ENCODE measurements at regions not wholly inside any gene's neighbourhood (a gene's known extent, or its start where the extent isn't known, plus 50 kb on each side); places are given as distances from the start of the nearest gene placed in this dataset.
"Not testable (repeated sequence)": the region's sequence is repeated elsewhere in the genome, so short reads cannot be mapped to it uniquely, and the experiment has no call there.

DNA sequence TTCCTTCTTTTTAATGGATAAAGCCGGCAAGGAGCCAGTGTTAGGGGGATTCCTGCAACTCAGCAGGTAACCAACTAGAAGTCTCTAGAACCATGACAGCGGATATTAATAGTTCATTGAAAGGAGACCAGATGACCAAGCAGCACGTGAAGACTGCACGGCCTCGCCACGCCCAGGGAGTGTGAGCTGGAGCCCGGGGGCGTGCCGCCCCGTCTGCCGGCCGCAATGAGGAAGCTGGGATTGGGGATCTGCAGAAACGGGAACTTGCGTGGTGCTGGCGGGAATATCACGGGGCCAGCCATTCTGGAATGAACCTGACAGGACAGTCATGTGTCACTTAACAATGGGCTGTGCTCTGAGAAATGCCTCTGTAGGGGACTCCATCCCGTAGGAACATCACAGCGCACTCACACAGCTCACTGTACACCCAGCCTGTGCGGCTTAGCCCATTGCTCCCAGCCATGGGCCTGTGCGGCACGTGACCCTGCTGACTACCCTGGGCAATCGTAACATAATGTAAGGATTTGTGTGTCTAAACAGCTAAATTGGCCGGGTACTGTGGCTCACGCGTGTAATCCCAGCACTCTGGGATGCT is 4092.8 kb upstream of the TPTE start:
- DNase-seq (ENCODE audit: low read depth in 2 of 2, low spot score in 1 of 2): not testable (repeated sequence)

DNA sequence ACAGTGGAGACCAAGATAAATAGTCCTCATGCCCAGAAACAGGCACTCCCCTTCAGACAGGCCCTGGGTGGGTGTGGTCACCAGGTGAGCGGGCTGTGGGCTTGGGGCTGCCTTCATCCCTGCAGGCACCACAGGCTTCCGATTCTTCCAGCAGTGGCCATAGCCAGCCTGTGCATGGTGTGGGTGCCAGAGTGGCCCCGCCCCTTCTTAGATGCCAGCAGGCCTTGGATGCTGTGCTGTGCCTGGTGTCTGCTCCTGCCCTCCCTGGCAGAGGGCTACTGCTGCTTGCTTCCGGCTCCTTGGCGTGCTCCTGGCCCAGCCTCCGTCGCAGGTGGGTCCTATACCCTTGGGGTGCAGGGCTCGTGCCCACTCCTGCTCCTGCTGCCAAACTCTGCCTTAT is 4091.5 kb upstream of the TPTE start:
- not testable (repeated sequence) for DNase-seq (ENCODE audit: low read depth in 2 of 2, low spot score in 1 of 2)

DNA sequence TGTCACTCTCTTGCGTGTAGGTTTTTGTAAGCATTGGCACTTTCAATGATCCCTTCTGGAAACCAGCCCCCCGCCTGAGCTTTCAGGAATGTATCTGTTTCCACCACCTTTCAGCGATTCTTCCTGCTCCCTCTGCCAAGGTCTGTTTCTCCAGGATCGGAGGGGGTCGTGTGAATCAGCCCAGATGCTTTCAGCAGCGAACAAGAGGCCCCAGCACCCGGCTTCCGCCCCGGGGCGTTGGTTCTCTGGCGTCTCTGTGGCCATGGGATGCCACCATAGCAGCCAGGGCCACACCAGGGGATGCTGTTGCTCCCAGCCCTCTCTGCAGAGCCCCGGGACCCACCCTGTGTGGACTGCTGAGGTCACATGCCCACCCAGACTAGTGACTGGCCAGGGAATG is 4088.2 kb upstream of the TPTE start:
- not testable (repeated sequence) for DNase-seq (ENCODE audit: low read depth in 2 of 2, low spot score in 1 of 2)

DNA sequence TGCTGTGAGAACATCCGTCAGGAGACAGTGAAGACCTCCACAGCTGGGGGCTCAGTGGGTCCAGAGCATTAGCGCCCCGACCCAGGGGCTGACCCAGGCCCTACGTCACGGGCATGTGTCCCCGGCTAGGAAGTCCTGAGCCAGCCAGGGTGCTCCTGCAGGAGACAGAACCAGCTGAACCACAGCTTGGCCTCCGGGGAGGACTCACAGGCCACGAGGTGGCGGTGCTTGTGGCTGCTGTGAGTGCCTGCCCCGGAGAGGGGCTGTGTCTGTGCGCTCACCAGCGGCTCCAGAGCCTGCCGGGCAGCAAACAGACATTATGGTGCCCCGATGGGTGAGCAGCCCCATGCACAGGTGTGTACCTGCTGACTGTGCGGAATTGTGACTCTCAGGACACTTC is 4085.2 kb upstream of the TPTE start:
- DNase-seq (ENCODE audit: low read depth in 2 of 2, low spot score in 1 of 2): not testable (repeated sequence)

DNA sequence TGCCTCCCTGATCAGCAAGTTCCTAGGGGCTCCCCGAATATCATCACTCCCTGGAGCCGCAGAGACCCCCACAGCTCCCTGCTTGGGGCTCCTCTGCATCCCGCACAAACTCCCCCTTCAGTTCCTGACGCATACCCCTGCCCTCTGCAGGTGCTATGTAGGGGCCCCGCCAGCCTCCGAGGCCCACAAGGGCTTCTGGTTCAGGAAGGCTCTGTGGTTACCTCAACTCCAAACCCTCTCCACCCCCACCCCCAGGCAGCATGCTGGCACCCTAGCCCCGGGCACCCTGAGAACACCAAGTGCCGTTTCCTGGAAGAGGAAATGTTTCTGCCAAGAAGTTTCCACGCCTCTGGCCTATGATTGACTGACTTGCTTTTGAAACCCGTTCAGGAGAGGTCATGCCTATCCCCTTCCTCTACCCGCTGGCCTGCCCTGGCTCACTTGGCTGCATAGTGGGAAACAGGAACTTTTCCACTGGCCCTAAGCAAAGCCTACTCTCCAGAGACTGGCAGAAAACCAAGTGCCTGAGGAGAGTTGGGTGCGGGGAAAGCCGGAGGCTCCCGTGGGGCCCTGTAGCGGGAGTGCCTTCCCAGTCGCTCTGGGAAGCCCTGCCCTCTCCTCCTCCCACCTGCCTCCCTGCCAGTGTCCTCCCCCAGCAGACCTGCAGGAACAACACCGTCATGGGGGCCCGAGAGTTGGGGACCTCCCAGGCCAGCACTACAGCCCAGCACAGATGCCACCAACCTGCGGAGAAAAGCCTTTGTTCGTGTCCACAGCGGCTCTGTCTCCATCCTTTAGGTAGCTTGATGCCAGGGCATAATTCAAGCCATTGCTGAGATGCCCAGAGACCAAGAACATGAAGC is 4084.2 kb upstream of the TPTE start:
- DNase-seq (ENCODE audit: low read depth in 2 of 2, low spot score in 1 of 2): not testable (repeated sequence)

DNA sequence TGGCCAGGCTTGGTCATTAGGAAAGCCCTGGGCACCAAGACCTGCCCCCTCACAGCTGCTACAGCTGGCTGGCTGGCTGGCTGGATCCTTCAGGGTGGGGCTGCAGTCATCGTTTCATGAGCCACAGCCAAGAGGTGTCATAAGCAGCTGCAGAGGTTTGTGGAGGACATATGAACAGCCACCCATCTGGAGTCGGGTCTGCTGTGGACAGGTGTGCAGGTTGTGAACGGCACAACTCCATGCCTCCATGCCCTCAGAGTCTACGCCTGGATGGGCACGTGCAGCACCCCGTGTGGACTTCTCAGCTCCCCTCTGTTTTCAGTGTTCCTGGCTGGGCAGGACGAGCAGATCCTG is 4083.6 kb upstream of the TPTE start:
- DNase-seq (ENCODE audit: low read depth in 2 of 2, low spot score in 1 of 2): not testable (repeated sequence)

DNA sequence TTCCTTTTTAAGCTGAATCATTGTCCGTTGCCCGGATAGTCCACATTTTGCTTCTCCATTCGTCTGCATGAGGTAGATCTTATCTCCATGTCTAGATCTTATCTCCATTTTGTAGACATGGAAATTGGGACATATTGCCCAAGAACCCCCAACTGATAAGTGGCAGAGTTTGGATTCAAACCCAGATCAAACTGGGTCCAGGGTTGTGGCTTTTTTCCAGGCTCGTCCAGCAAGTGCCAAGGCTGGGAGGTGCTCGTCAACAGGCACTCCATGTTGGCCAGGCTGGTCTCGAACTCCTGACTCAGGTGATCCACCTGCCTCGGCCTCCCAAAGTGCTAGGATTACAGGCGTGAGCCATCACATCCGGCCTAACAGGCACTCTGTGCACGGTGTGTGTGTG is 4082.3 kb upstream of the TPTE start:
- DNase-seq (ENCODE audit: low read depth in 2 of 2, low spot score in 1 of 2): not testable (repeated sequence)

DNA sequence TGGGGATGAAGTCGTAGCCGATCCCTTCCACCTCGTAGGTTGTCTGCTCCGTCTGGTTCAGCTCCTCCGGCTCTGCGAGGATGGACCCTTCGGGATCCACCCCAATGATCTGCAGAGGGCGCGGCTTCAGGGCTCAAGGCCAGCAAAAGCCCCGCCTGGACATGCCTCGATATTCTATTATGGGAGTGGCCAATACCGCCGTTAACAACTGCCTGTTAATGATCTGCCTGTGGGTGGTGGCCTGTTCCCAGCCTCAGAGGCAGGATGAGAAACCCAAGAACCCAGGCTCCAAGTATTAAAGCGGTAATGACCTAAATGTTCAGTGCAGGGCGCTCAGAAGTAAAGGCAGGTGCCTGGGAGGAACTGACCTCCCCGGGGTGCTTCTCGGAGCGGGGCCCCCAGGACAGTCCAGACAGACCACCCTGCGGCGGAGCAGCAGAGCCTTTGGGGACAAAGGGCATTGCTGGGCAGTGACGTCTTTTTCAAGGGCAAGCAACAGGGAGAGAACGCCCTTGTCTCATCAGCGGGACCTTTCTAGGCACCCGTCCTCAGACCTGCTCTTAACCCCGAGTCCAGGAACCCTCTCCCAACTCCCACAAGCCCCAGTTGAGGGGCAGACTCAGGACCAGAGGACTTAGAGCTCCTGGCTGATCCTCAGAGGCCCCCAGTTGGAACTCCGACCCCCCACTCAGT is 4066.6 kb upstream of the TPTE start:
- not testable (repeated sequence) for DNase-seq (ENCODE audit: low read depth in 2 of 2, low spot score in 1 of 2)

DNA sequence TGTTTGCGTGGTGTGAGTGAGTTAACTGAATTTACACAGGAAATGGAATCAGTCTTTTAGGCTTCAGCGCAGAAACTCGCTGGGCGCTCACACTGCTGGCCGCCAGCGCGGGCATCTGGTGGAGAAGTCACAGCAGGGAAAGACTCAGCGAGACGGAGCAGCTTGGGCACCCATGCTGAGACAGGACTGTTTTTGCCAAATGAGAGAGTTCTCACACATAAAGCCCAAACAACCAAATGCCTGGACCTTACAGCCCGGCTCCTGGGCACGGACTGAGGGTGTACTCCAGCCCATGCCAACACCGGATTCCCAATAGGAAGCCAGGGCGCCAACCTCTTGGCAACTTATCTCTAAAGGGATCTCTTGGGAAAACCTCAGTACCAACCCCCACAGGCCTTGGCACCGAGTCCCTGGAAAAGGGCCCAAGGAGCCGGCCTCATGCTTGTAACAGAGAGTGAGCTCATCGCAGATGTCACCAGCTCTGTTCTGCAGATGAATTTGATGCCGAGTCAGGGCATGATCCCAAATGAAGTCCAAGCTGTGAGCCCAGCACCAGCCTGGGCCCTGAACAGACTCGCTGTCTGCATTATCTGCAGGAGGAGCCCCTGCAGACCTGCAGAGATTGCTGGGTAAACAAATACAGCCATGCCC is 4065.2 kb upstream of the TPTE start:
- DNase-seq (ENCODE audit: low read depth in 2 of 2, low spot score in 1 of 2): not testable (repeated sequence)

DNA sequence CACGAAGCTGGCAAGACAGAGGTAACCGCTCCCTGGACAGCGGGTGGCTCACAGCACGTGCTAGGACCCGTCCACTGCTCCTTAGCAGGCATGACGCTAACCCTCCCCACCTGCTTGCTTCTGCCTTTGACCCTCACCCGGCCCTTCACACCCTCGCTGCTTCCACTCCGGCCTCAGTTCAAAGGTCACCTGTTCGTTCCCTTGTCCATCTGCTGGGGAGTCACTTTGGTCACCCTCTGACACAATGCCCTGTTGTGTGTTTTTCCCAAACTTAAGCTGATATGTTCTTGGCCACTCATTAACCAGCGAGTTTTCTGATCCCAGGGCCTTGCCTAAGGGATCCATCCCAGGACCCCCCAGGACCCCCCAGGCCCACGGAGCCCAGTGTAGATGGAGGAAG is 4061.6 kb upstream of the TPTE start:
- DNase-seq (ENCODE audit: low read depth in 2 of 2, low spot score in 1 of 2): not testable (repeated sequence)

DNA sequence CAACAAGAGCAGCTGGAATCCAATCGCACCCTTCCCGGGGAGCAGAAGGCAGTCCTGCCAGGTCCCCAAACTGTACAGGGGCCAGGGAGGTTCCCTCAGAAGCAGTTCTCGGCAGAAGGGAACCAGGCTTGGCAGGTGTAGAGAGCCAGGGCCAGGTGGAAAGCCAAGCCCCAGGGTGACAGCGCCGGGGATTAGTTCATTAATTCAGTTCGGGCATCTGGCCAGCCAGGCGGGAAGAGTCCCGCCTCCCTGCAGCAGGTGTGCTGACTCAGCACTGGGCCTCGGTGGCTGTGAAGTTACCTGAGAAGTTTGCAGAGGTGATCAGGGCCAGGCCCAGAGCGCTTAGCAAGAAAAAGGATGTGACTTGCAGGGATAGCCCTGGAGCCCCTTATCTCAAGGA is 4060.0 kb upstream of the TPTE start:
- DNase-seq (ENCODE audit: low read depth in 2 of 2, low spot score in 1 of 2): not testable (repeated sequence)

DNA sequence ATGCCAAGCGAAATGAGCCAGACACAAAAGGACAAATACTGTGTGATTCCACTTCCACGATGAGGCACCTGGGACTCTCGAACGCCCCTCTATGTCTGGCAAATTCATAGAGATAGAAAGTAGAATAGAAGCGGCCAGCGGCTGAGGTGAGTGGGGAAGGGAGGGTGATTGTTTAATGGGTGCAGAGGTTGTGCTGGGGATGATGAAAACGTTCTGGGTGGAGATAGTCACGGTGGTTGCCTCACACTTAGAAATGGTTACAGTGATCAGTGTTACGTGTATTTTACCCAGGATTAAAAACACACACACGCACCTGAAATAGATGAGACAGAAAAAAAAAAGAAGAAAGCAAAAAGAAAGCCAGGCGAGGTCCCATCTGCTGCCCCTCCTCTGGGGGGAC is 4057.0 kb upstream of the TPTE start:
- DNase-seq (ENCODE audit: low read depth in 2 of 2, low spot score in 1 of 2): not testable (repeated sequence)

DNA sequence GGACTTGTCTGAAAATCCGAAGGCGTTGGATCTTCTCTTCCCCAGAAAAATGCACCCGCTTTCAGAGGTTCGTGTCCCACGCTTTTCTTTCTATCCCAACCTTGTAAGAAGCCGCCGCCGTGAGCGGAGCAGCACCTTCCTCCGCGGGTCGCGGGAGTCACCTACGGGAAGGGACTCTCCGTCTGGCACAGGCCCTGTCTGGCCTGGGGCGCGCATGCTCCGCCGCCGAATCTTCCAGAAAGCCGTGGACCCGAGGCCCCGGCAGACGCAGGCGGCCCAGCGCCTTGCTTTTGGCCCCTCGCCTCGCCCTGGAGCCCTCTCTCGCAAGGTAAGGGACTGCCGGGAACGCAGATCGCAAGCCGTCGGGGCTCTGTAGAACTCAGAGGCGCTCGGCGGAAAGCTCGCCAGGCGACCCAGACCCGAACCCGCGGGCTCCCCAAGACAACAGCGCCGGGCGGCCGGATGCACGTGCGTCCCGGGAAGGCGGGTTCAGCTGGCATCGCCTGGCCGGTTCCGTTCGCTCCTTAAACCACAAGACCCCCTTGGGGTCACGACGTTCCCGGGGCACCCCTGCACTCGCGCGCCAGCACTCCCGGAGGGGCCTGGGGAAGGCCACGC is 4055.2 kb upstream of the TPTE start:
- not testable (repeated sequence) for DNase-seq (ENCODE audit: low read depth in 2 of 2, low spot score in 1 of 2)

DNA sequence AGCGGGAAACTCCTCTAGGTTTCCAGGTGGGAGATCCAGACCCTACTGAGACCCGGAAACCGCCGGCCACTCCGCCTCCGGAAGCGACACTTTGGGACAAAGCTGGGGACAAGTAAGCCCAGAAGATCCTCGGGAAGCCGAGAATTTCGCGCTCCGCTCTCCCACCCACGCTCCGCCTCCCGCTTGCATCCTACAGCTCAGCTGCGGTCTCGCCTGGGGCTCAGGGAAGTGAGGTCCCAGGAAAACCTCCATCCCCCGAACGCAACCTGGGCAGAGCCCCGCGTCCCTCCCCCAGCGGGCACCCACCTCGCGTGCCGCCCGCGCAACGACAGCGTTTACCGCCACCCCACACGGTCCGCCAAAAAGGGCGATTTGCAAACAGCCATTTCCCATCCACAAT is 4054.7 kb upstream of the TPTE start:
- DNase-seq (ENCODE audit: low read depth in 2 of 2, low spot score in 1 of 2): not testable (repeated sequence)

DNA sequence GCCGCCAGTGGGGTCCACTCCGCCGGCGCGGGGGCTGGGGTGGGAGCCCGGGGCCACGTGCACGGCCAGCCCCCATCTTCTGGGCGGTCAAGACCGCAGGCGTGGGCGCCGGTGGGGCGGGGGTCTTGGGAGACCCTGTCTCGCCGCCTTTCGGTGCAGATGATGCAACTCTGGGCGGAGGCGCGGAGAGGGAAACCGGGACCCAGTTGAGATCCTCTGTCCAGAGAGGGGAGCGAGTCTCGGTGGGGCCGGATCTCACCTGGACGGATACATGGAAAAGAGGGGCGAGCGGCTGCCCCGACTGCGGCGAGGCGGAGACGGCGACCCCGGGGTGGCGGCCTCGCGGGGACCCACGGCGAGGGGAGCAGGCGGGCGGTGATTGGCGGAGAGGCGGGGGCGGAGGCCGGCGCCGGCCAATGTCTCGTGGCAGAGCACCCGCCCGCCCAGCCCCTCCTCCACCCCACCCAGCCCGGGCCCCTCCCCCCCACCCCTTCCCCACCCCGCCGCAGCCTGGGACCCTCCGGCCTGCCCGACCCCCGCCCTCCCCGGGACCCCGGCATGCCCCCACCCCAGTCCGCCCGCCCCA is 4054.1 kb upstream of the TPTE start:
- DNase-seq (ENCODE audit: low read depth in 2 of 2, low spot score in 1 of 2): not testable (repeated sequence)

DNA sequence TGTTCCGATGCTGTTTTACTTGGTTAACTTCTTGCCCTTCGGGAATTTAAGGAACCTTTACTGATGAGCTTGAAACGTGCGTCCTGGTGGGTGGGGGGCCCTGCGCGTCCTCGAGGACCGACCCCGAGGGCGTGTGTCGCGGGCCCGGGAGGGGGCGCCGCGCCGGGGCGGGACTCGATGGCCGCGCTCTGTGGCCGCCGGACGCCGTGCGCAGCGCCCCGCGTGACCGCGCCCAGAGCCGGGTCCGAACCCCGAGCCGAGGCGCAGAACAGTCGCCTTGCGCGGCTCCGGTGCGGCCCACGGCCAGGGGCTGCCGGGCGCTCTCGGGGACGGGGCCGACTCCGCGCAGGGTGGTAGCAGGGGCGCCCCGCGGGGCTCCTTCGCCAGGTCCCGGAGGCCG is 4053.5 kb upstream of the TPTE start:
- DNase-seq (ENCODE audit: low read depth in 2 of 2, low spot score in 1 of 2): not testable (repeated sequence)

DNA sequence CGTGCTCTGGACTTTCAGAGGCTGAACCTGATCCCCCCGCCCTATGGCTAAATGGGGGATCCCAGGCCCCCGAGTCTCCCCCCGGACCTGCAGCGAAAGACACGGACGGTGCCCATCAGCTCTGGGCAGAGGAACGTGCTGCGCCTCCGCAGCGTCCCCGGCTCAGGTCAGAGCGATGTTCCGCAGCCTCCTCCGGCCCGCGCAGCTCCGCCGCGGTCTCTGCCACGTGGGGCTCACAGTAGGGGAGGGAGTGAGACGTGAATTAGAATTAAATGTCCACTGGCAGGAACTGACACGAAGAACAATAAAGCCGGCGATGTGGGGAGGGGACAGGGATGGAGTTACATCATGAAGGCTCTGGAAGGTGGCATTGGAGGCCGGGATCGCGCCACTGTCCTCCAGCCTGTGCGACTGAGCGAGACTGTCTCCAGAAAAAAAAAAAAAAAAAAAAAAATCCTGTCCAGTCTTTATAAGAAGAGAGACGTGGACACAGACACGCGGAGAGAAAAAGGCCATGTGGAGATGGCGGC is 4053.0 kb upstream of the TPTE start:
- DNase-seq (ENCODE audit: low read depth in 2 of 2, low spot score in 1 of 2): not testable (repeated sequence)

DNA sequence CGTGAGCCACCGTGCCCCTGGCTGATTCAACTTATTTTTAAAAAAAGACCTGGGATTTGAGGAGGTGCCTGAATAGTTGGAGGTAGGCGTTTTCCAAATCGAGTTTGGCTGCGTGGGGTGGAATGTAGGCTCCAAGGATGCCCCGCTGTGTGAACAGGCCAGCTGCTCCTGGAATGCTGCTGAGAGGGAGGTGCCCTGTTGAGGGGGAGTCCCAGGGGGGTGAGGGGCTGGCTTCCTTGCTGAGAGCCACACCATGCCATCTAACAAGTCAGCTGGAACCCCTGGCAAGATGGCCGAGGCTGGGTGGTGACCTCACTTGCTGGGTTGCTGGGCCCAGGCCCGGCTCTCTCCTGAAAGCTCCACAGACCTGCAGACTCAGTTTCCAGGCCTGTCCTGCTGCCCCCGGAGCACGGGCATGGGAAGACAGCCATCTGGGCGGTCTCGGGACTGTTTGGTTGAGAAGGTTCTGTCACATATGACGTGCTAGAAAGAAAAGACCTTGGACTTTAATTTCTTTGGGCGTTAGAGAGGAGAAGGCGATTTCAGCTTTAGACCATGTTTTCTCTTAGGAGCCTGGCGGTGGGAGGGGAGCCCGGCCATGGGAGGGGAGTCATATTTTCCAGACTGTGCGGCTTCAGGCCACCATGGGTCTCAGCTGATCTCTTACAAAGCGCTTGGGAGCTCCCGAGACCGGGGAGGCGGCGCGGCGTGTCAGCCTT is 4047.0 kb upstream of the TPTE start:
- not testable (repeated sequence) for DNase-seq (ENCODE audit: low read depth in 2 of 2, low spot score in 1 of 2)

DNA sequence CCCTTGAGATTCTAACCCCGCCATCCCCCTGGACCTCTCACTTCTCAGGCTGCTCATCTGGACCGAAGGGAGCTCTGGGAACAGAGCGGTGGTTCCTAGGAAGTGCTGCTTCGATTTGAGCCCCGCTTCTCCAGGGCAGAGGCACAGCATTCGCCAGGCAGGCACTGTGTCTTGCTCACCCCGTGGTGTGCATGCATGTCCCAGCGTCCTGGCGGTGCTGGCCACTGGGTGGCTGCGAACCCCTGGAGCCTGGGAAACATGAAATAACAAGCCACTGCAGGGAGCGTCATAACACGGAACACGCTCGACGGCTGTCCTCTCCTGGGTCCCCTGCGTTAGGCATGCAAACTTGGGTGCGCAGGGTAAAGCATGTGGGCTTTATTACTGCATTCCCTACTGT is 4040.3 kb upstream of the TPTE start:
- DNase-seq (ENCODE audit: low read depth in 2 of 2, low spot score in 1 of 2): not testable (repeated sequence)

DNA sequence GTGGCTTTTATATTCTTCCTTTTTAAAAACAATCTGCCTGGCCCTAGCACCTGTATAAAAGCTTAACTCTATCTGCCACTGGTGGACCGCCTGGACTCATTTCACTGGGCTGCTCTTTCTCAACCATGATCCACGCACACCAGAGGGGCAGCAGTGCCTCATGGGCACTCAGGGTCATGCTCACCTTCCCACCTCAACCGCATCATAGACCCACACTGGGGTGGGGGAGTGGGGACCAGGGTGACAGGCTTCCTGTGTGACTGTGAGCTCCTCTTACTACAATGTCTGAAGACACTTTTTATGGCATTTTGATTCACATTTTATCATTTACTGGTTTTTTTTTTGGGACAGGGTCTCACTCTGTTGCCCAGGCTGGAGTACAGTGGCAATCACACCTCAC is 4038.8 kb upstream of the TPTE start:
- not testable (repeated sequence) for DNase-seq (ENCODE audit: low read depth in 2 of 2, low spot score in 1 of 2)
